ENCODE measurements at regions not wholly inside any gene's neighbourhood (a gene's known extent, or its start where the extent isn't known, plus 50 kb on each side); places are given as distances from the start of the nearest gene placed in this dataset.

GRCh38 chr16:85971902-85972638, 73.1 kb downstream of the IRF8 start:
- ChIA-PET POLR2A (no interaction called here), CTCF (interaction anchor here (1.0 kb wide), 2 partner anchors 44 to 150 kb away, joined by 3 read pairs; no protein-coding TSS in a partner anchor)
- no peak for DNase-seq (ENCODE audit: low read depth in 1 of 2, low spot score in 1 of 2)
- WGBS (ENCODE audit: missing lambda C conversion rate): 80% methylated on average over 17 of the region's 17 CpGs
- Histone ChIP-seq H3K4me3 (no peak overlapping the region), H3K9me3 (no peaks in the 10 kb centered on the region), H3K4me2 (no peak overlapping the region), H3K27ac (no peak overlapping the region), H3K4me1 (peaks cover 15% of the 10 kb centered on the region; the same call in 1 of the 3 replicates)
- no peak for ATAC-seq
- no peak for FAIRE-seq
- TF ChIP-seq HMGXB4 (CRISPR knock-in tag; IDR thresholded peaks at IDR 0.05; ENCODE audit: borderline replicate concordance) (no peak), CHD2 (IDR thresholded peaks at IDR 0.05; ENCODE audit: low read length, partially characterized antibody) (no peak), MAFK (IDR thresholded peaks at IDR 0.05; ENCODE audit: partially characterized antibody) (no peak), JUNB (IDR thresholded peaks at IDR 0.05) (no peak), ZC3H11A (IDR thresholded peaks at IDR 0.05) (no peak), ZNF302 (CRISPR knock-in tag; IDR thresholded peaks at IDR 0.05) (no peak), RAD21 (conservative IDR thresholded peaks at IDR 0.05 in 1 of 2, IDR thresholded peaks at IDR 0.05 in 1 of 2) (no peak), USF2 (IDR thresholded peaks at IDR 0.05) (no peak)

GRCh38 chr16:85974428-85975375, 75.7 kb downstream of the IRF8 start:
- ChIA-PET POLR2A (no interaction called here), CTCF (interaction anchor here (0.6 to 0.9 kb wide), 3 partner anchors 16 to 153 kb away, joined by 3 to 6 read pairs (median 5); no protein-coding TSS in a partner anchor)
- WGBS (ENCODE audit: missing lambda C conversion rate): 47% methylated on average over 13 of the region's 13 CpGs
- peak overlapping the region; percentile 48 for H3K4me2 ChIP-seq
- TF ChIP-seq ATOH8 (CRISPR knock-in tag; IDR thresholded peaks at IDR 0.05; ENCODE audit: low read depth): no peak
- TF ChIP-seq MAFK (IDR thresholded peaks at IDR 0.05; ENCODE audit: partially characterized antibody): no peak
- TF ChIP-seq USF2 (IDR thresholded peaks at IDR 0.05): no peak
- TF ChIP-seq HDAC2 (IDR thresholded peaks at IDR 0.05): no peak
- no peak for TF ChIP-seq MYC (IDR thresholded peaks at IDR 0.05; ENCODE audit: borderline replicate concordance, low read length)
- no peak for TF ChIP-seq CBX2 (IDR thresholded peaks at IDR 0.05; ENCODE audit: borderline replicate concordance, low read depth)
- no peak for TF ChIP-seq ZC3H11A (IDR thresholded peaks at IDR 0.05)
- no peak for TF ChIP-seq ZNF302 (CRISPR knock-in tag; IDR thresholded peaks at IDR 0.05)
- no peak for TF ChIP-seq KDM1A (IDR thresholded peaks at IDR 0.05; ENCODE audit: low read depth)
- TF ChIP-seq RARB (CRISPR knock-in tag; IDR thresholded peaks at IDR 0.05): no peak
- no peak for TF ChIP-seq ESRRA (IDR thresholded peaks at IDR 0.05; ENCODE audit: borderline replicate concordance, low read length)
- TF ChIP-seq NFE2L2 (conservative IDR thresholded peaks at IDR 0.05; ENCODE audit: low read length): no peak
- TF ChIP-seq CTCF (IDR thresholded peaks at IDR 0.05): no peak
- no peak for TF ChIP-seq POLR2A (IDR thresholded peaks at IDR 0.05; ENCODE audit: low read length)
- TF ChIP-seq KDM5A (IDR thresholded peaks at IDR 0.05): no peak
- no peak for TF ChIP-seq REST (IDR thresholded peaks at IDR 0.05)
- TF ChIP-seq GATA3 (IDR thresholded peaks at IDR 0.05; ENCODE audit: borderline replicate concordance): no peak
- FAIRE-seq (no peak), ATAC-seq (peak in 1 of 2 experiments; percentile 27; a peak in 2 of 6 replicates), DNase-seq (ENCODE audit: low read depth in 1 of 2, low spot score in 1 of 2) (no peak)
- peaks cover 11% of the 10 kb centered on the region; the same call in 1 of the 3 replicates for H3K4me1 ChIP-seq
- H3K27ac ChIP-seq: peak overlapping the region; percentile 21 to 46; a peak in 3 of 6 replicates
- no peaks in the 10 kb centered on the region for H3K9me3 ChIP-seq
- H3K4me3 ChIP-seq: no peak overlapping the region

All from A549 (cell line).